ENCODE measurements at regions not wholly inside any gene's neighbourhood (a gene's known extent, or its start where the extent isn't known, plus 50 kb on each side); places are given as distances from the start of the nearest gene placed in this dataset.

- TF ChIP-seq CTCF (IDR thresholded peaks at IDR 0.05 in 4 of 5, conservative IDR thresholded peaks at IDR 0.05 in 1 of 5) (no peak), POLR2A (IDR thresholded peaks at IDR 0.05) (no peak)
Observed at GRCh38 chr12:76234741-76235140, 113.5 kb downstream of the BBS10 start.

All from gastrocnemius medialis (tissue), 4 donors.